ENCODE measurements at regions not wholly inside any gene's neighbourhood (a gene's known extent, or its start where the extent isn't known, plus 50 kb on each side); places are given as distances from the start of the nearest gene placed in this dataset.

DNA sequence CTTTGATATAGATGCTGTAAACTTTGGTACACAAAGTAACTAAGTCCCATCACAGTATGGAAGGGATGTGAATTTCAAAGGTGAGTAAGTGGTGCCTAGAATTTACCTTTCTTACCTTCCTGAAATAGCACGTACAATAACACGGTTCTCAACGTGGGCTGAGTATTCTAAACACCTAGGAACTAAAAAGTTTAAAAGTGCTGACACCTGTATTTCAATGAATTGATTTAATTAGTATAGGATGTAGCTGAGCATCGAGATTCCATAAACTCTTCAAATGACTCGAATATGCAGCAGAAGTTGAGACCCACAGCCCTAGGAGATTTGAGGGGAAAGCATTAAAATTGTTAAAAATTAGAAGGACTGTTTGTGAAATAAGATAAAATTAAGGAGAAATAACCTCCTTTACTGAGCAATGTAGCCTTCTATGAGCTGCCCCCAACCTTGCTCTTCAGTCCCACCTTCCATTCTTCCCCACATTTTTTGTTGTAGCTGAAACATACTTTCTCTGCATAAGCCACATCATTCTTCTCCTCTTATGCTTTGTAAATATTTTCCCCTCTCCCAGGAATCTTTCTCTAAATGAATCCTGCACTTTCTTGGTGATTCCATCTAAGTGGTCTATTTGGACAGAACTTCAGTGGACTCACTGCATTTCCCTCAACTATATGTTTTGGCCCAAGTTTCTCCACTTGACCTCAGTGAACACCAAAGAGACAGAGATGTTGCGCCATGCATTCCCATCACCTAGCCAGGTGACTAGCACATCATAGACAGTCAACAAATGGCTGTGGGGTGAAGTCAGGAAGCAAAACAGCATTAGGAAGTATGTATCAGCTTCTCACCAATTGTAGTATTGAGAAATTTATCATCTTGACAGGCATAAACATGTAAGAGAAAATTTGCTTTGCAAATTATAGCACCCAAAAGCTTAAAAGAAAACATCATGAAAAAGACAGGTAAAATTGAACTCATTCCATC is 156.5 kb upstream of the TAS2R1 start:
- TF ChIP-seq, protein P1, sequence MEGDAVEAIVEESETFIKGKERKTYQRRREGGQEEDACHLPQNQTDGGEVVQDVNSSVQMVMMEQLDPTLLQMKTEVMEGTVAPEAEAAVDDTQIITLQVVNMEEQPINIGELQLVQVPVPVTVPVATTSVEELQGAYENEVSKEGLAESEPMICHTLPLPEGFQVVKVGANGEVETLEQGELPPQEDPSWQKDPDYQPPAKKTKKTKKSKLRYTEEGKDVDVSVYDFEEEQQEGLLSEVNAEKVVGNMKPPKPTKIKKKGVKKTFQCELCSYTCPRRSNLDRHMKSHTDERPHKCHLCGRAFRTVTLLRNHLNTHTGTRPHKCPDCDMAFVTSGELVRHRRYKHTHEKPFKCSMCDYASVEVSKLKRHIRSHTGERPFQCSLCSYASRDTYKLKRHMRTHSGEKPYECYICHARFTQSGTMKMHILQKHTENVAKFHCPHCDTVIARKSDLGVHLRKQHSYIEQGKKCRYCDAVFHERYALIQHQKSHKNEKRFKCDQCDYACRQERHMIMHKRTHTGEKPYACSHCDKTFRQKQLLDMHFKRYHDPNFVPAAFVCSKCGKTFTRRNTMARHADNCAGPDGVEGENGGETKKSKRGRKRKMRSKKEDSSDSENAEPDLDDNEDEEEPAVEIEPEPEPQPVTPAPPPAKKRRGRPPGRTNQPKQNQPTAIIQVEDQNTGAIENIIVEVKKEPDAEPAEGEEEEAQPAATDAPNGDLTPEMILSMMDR (optimal IDR thresholded peaks at IDR 0.05 in 1 of 3, IDR thresholded peaks at IDR 0.05 in 1 of 3, conservative IDR thresholded peaks at IDR 0.05 in 1 of 3; ENCODE audit: extremely low read depth in 1 of 3, insufficient read depth in 2 of 3, low read length in 3 of 3): no peak
- TF ChIP-seq EZH2 (IDR thresholded peaks at IDR 0.05; ENCODE audit: low read length): no peak
- Histone ChIP-seq H3K4me1 (ENCODE audit: control insufficient read depth, extremely low read depth, insufficient read depth, low read length) (no peaks in the 10 kb centered on the region), H2AFZ (ENCODE audit: control insufficient read depth, low read length) (no peak overlapping the region), H3K27me3 (ENCODE audit: control insufficient read depth, extremely low read depth, insufficient read depth, low read length) (no peaks in the 10 kb centered on the region), H3K9ac (ENCODE audit: control insufficient read depth, extremely low read depth, insufficient read depth, low read length) (no peak overlapping the region), H3K9me1 (ENCODE audit: control insufficient read depth, extremely low read depth, insufficient read depth, low read length) (no peaks in the 10 kb centered on the region), H3K9me3 (ENCODE audit: control insufficient read depth, low read depth, low read length) (no peaks in the 10 kb centered on the region), H3K27ac (ENCODE audit: control insufficient read depth, insufficient read depth, low read length) (no peak overlapping the region), H3K4me3 (ENCODE audit: control insufficient read depth in 2 of 3, extremely low read depth in 1 of 3, insufficient read depth in 2 of 3, low read depth in 1 of 3, low read length in 3 of 3) (no peak overlapping the region), H4K20me1 (ENCODE audit: control insufficient read depth, extremely low read depth, insufficient read depth, low read length) (no peaks in the 10 kb centered on the region), H3K79me2 (ENCODE audit: control insufficient read depth, insufficient read depth, low read length) (no peaks in the 10 kb centered on the region), H3K36me3 (ENCODE audit: control insufficient read depth in 2 of 2, extremely low read depth in 1 of 2, insufficient read depth in 2 of 2, low read length in 2 of 2) (no peaks in the 10 kb centered on the region), H3K4me2 (ENCODE audit: control insufficient read depth, extremely low read depth, insufficient read depth, low read depth, low read length) (no peak overlapping the region)
- dilution Hi-C loops (cut with MboI; ENCODE audit: extremely low pct_ligation_motif_present, low sequenced_read_pairs): no loop called here
- FAIRE-seq (no peak), DNase-seq (ENCODE audit: low read depth, low spot score) (no peak)

- no peak overlapping the region for H3K4me2 ChIP-seq (ENCODE audit: control insufficient read depth, extremely low read depth, insufficient read depth, low read depth, low read length)
- no peaks in the 10 kb centered on the region for H3K27me3 ChIP-seq (ENCODE audit: control insufficient read depth, extremely low read depth, insufficient read depth, low read length)
- no peaks in the 10 kb centered on the region for H3K9me1 ChIP-seq (ENCODE audit: control insufficient read depth, extremely low read depth, insufficient read depth, low read length)
- no peaks in the 10 kb centered on the region for H3K4me1 ChIP-seq (ENCODE audit: control insufficient read depth, extremely low read depth, insufficient read depth, low read length)
- H3K79me2 ChIP-seq (ENCODE audit: control insufficient read depth, insufficient read depth, low read length): no peaks in the 10 kb centered on the region
- H3K36me3 ChIP-seq (ENCODE audit: control insufficient read depth in 2 of 2, extremely low read depth in 1 of 2, insufficient read depth in 2 of 2, low read length in 2 of 2): no peaks in the 10 kb centered on the region
- H3K4me3 ChIP-seq (ENCODE audit: control insufficient read depth in 2 of 3, extremely low read depth in 1 of 3, insufficient read depth in 2 of 3, low read depth in 1 of 3, low read length in 3 of 3): no peak overlapping the region
- dilution Hi-C loops (cut with MboI; ENCODE audit: extremely low pct_ligation_motif_present, low sequenced_read_pairs): no loop called here
- H3K9me3 ChIP-seq (ENCODE audit: control insufficient read depth, low read depth, low read length): no peaks in the 10 kb centered on the region
- no peak overlapping the region for H2AFZ ChIP-seq (ENCODE audit: control insufficient read depth, low read length)
- FAIRE-seq (no peak), DNase-seq (ENCODE audit: low read depth, low spot score) (no peak)
- H4K20me1 ChIP-seq (ENCODE audit: control insufficient read depth, extremely low read depth, insufficient read depth, low read length): no peaks in the 10 kb centered on the region
- no peak overlapping the region for H3K9ac ChIP-seq (ENCODE audit: control insufficient read depth, extremely low read depth, insufficient read depth, low read length)
- no peak for TF ChIP-seq EZH2 (IDR thresholded peaks at IDR 0.05; ENCODE audit: low read length)
- TF ChIP-seq, protein P1 (optimal IDR thresholded peaks at IDR 0.05 in 1 of 3, IDR thresholded peaks at IDR 0.05 in 1 of 3, conservative IDR thresholded peaks at IDR 0.05 in 1 of 3; ENCODE audit: extremely low read depth in 1 of 3, insufficient read depth in 2 of 3, low read length in 3 of 3): no peak
- H3K27ac ChIP-seq (ENCODE audit: control insufficient read depth, insufficient read depth, low read length): no peak overlapping the region
Observed at GRCh38 chr5:9785751-9786150, 155.6 kb upstream of the TAS2R1 start.
